Stimulated activated naive B cell treated with anti-CD40 and anti-IgM and Interleukin-4, amounts not matched to agents 10 μg/mL and 1 μg/mL and 100 μg/mL, for 72 hours (primary cell): ENCODE measurements at regions not wholly inside any gene's neighbourhood (a gene's known extent, or its start where the extent isn't known, plus 50 kb on each side); places are given as distances from the start of the nearest gene placed in this dataset.
A peak's percentile ranks its signal among the peaks of the same experiment; 100 is the strongest.

Source experiments
- ATAC-seq, 2 donors: fragments of 150-1000 bp; cut with Tn5 transposase; replicated peaks; 2 replicates each; pipeline ENCODE4 v1.10.0; 2021; ENCODE audit warnings: moderate library complexity in 1 of 2
- DNase-seq: peaks from one replicate; pipeline ENCODE4 v3.0.0; 2021
- H3K27ac Mint-ChIP-seq: one replicate; pipeline ENCODE4 v1.8.0; 2022; ENCODE audit warnings: mild to moderate bottlenecking, mixed read lengths
- H3K27me3 Mint-ChIP-seq, 2 donors: one replicate each; pipeline ENCODE4 v1.8.0; 2022; ENCODE audit warnings: mixed read lengths in 2 of 2
- H3K36me3 Mint-ChIP-seq, 2 donors: one replicate each; pipeline ENCODE4 v1.8.0; 2022; ENCODE audit warnings: mixed read lengths in 2 of 2, mild to moderate bottlenecking in 1 of 2
- H3K4me1 Mint-ChIP-seq, 2 donors: one replicate each; pipeline ENCODE4 v1.8.0; 2022; ENCODE audit warnings: mixed read lengths in 2 of 2, mild to moderate bottlenecking in 1 of 2
- H3K4me3 Mint-ChIP-seq, 2 donors: one replicate each; pipeline ENCODE4 v1.8.0; 2022; ENCODE audit warnings: mild to moderate bottlenecking in 2 of 2, mixed read lengths in 2 of 2, moderate library complexity in 1 of 2
- H3K9me3 Mint-ChIP-seq, 2 donors: one replicate each; pipeline ENCODE4 v1.8.0; 2022; ENCODE audit warnings: mixed read lengths in 2 of 2, mild to moderate bottlenecking in 1 of 2

DNA sequence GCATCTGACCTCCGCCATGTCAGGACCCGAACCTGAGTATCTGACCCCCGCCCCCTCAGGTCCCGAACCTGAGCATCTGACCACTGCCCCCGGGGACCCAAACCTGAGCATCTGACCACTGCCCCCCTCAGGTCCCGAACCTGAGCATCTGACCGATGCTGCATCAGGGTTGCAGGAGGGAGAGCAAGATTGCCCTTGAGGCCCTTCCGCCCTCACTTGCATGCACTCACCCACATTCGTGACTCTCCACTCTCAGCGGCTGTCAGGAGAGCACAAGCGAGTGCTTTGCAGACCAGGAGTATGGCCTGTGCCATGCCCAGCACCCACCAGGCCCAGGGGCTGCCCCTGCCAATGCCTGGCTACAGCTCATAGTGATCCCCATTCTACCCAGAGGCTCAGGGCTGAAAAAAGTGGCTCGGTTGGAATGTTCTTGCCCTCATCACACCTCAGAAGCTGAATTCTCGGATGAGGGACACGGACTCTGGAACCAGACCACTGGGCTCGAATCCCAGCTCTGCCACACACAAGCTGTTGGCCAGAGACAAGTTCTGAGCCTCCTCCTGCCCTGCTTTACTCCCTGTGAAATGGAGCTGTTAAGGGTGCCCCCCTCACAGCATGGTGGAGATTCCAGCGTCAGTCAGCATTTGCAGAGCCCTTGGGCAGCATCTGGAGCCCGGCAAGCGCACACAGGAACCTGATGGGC lies 82.1 kb downstream of the DLL1 start:
- Mint-ChIP-seq H3K36me3 (no peaks in the 10 kb centered on the region), H3K27ac (no peak overlapping the region)

DNA sequence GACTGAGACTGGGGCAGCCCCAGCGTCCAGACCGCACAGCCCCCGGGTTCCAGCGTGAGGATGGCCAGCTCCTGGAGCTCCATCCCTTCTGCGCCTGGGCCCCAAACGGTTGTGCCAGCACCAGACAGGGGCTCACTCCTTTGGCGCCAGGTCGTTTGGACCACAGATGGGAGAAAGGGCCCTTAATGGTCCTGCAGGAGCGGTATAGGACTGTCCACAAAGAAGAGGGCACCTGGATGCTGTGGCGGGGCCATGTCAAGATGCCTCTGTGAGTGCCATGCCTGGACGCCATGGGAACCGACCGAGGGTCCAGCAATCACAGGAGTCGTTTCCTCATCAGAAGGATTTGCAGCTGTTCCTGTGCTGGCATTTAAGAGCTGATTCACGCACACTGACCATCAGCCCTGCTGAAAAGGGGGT lies 82.7 kb downstream of the DLL1 start:
- DNase-seq (no peak), ATAC-seq (no peak)
- Mint-ChIP-seq H3K4me3 (no peak overlapping the region), H3K27me3 (peaks cover 4 to 11% of the 10 kb centered on the region in 2 donors), H3K9me3 (peaks cover 8 to 11% of the 10 kb centered on the region in 2 donors), H3K36me3 (no peaks in the 10 kb centered on the region), H3K4me1 (no peaks in the 10 kb centered on the region), H3K27ac (no peak overlapping the region)

More for the DNA sequence above, 82.1 kb downstream of the DLL1 start:
- H3K4me3 Mint-ChIP-seq = no peak overlapping the region
- H3K9me3 Mint-ChIP-seq = peaks cover 6 to 7% of the 10 kb centered on the region in 2 donors
- H3K4me1 Mint-ChIP-seq = no peaks in the 10 kb centered on the region
- DNase-seq (no peak), ATAC-seq (no peak)
- H3K27me3 Mint-ChIP-seq = peaks cover 4 to 11% of the 10 kb centered on the region in 2 donors

GRCh38 chr6:170207586-170208181 lies 83.2 kb downstream of the DLL1 start:
- Mint-ChIP-seq H3K36me3 (no peaks in the 10 kb centered on the region), H3K27me3 (peaks cover 4 to 8% of the 10 kb centered on the region in 2 donors), H3K9me3 (peaks cover 13 to 16% of the 10 kb centered on the region in 2 donors), H3K4me1 (no peaks in the 10 kb centered on the region), H3K4me3 (no peak overlapping the region), H3K27ac (no peak overlapping the region)
- DNase-seq (no peak), ATAC-seq (no peak)

GRCh38 chr6:170206851-170207431 lies 83.9 kb downstream of the DLL1 start:
- no peak overlapping the region for H3K4me3 Mint-ChIP-seq
- peaks cover 13 to 21% of the 10 kb centered on the region in 2 donors for H3K9me3 Mint-ChIP-seq
- peaks cover 4 to 5% of the 10 kb centered on the region in 2 donors for H3K27me3 Mint-ChIP-seq
- DNase-seq = no peak
- ATAC-seq = no peak
- H3K27ac Mint-ChIP-seq = no peak overlapping the region
- H3K4me1 Mint-ChIP-seq = no peaks in the 10 kb centered on the region
- peaks cover 0 to 4% of the 10 kb centered on the region in 2 donors for H3K36me3 Mint-ChIP-seq

DNA sequence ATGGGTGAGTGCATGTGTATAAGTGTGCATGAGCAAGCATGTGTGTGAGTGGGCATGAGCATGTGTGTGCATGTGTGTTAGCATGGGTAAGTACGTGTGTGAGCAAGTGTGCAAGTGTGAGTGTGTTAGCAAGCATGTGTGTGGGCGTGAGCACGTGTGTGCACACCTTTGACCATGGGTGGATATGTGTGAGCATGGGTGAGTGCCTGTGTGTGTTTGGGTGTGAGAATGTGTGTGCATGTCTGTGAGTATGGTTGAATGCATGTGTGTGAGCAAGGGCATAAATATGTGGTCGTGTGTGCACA lies 84.6 kb downstream of the DLL1 start:
- H3K4me3 Mint-ChIP-seq = no peak overlapping the region
- no peak for ATAC-seq
- peaks cover 0 to 4% of the 10 kb centered on the region in 2 donors for H3K36me3 Mint-ChIP-seq
- H3K27ac Mint-ChIP-seq = no peak overlapping the region
- H3K4me1 Mint-ChIP-seq = no peaks in the 10 kb centered on the region
- H3K27me3 Mint-ChIP-seq = peaks cover 2 to 4% of the 10 kb centered on the region in 2 donors
- peaks cover 13 to 21% of the 10 kb centered on the region in 2 donors for H3K9me3 Mint-ChIP-seq
- no peak for DNase-seq

DNA sequence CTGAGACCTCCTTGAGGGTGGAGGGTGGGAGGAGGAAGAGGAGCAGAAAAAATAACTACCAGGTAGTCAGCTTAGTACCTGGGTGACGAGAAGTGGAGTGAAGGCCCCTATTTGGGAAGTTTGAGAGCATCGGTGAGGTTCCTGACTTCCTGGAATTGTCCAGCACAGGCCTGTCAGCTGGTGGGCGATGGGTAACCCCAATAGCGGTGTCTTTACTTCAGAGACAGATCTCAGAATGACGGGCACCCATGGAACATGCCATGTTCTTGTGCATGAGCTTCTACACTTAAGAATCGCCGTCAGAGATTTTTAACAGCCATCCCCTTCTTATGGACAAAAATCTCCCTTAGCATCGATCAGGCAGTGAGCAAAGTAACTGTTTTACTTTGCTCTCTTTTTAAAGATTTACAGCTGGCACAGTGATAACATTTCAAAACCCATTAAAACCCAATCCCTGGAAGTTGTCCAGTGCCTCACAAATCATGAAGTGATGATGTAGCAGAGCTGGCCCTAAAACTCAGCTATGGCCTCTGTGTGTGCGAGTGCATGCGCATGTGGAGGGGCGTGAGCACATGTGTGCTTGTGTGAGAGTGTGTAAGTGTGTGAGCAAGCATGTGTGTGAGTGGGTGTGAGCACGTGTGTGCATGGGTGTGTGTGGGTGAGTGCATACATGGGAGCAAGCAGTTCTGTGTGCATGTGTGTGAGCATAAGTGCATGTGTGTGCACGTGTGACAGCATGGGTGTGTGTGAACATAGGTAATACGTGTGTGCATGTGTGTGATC lies 85.2 kb downstream of the DLL1 start:
- Mint-ChIP-seq H3K9me3 (peaks cover 13 to 21% of the 10 kb centered on the region in 2 donors), H3K27me3 (peaks cover under 1 to 4% of the 10 kb centered on the region in 2 donors), H3K27ac (no peak overlapping the region), H3K4me3 (no peak overlapping the region), H3K36me3 (peaks cover 0 to 4% of the 10 kb centered on the region in 2 donors), H3K4me1 (no peaks in the 10 kb centered on the region)
- no peak for ATAC-seq
- no peak for DNase-seq

DNA sequence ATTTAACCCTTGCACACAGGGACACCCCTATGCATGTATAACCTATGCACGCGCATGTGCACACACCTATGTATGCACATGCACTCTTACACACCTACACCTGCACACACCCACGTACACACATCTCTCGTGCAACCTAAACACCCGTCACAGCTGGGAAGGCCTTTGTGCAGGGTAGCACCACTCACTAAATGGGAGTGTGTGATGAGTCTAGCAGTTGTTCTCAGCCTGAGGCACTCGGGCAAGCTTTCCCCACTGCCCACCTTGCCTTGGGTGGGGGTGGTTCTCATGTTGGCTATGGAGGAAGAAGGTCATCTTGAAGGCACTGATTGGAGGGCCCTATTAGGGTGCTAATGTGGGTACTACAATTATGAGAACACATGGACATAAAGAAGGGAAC lies 85.8 kb downstream of the DLL1 start:
- H3K9me3 Mint-ChIP-seq = peaks cover 13 to 21% of the 10 kb centered on the region in 2 donors
- DNase-seq (no peak), ATAC-seq (no peak)
- H3K27ac Mint-ChIP-seq = no peak overlapping the region
- H3K4me3 Mint-ChIP-seq = no peak overlapping the region
- peaks cover 0 to 4% of the 10 kb centered on the region in 2 donors for H3K36me3 Mint-ChIP-seq
- H3K4me1 Mint-ChIP-seq = no peaks in the 10 kb centered on the region
- peaks cover 4 to 6% of the 10 kb centered on the region in 2 donors for H3K27me3 Mint-ChIP-seq

DNA sequence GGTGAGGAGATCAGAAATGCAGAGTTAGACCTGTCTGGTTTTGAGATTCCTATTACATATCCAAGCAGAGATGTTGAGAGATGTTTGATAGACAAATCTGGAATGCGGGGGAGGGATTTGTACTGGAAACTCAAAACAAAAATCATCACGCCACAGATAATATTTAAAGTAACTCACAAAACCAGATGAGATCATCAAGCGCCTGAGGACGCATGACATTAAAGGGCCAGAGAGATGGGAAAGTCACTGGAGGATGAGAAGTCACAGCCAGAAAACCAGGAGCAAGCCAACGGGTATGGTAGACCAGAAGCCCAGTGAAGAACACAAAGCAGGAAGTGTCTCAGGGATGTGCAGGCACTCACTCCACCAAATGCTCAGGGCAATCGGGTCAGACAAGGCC lies 87.7 kb downstream of the DLL1 start:
- ATAC-seq (no peak), DNase-seq (no peak)
- Mint-ChIP-seq H3K9me3 (peaks cover 13 to 21% of the 10 kb centered on the region in 2 donors), H3K4me3 (no peak overlapping the region), H3K4me1 (peaks cover 4 to 8% of the 10 kb centered on the region in 2 donors), H3K27me3 (peaks cover 10 to 11% of the 10 kb centered on the region in 2 donors), H3K27ac (no peak overlapping the region), H3K36me3 (peaks cover 0 to 4% of the 10 kb centered on the region in 2 donors)

DNA sequence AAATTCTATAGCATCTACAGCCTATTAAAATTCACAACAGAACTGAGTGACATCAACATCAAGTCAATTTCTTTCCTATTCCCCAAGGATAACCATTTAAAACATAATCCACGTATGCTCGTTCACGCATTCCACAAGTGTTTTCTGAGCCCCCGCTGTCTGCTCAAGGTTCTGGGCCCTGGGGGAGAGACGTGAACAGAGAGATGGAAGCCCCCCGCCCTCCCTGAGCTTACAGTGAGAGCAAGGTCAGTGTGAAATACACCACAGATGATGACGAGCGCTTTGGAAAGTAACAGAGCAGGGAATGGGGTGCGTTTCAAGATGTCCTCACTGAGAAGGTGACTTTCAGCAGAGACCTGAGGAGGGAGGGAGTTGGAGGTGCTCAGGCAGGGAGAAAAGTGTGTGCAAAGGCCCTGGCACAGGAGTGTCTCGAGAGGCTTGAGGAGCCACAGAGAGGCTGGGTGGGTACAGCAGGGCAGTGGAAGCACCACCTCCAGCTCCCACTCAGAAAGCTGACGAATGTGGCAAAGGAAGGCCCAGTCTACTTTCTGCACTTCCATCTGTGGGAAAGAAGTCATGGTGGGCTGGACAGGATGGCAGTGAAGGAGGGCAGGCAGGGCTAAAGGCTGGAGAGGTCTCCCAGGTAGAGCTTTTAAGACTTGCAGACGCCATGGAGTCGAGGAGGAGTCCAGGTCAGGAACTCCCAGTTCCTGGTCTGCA lies 88.3 kb downstream of the DLL1 start:
- no peak overlapping the region for H3K4me3 Mint-ChIP-seq
- peaks cover 10 to 14% of the 10 kb centered on the region in 2 donors for H3K27me3 Mint-ChIP-seq
- H3K27ac Mint-ChIP-seq = no peak overlapping the region
- H3K9me3 Mint-ChIP-seq = peaks cover 13 to 21% of the 10 kb centered on the region in 2 donors
- H3K4me1 Mint-ChIP-seq = peaks cover 6 to 12% of the 10 kb centered on the region in 2 donors
- ATAC-seq (no peak), DNase-seq (no peak)
- H3K36me3 Mint-ChIP-seq = peaks cover 0 to 4% of the 10 kb centered on the region in 2 donors

- no peak for ATAC-seq
- peaks cover 14 to 24% of the 10 kb centered on the region in 2 donors for H3K9me3 Mint-ChIP-seq
- H3K4me1 Mint-ChIP-seq = peaks cover 6 to 12% of the 10 kb centered on the region in 2 donors
- H3K27me3 Mint-ChIP-seq = peaks cover 15 to 22% of the 10 kb centered on the region in 2 donors
- H3K36me3 Mint-ChIP-seq = peaks cover 0 to 4% of the 10 kb centered on the region in 2 donors
- no peak overlapping the region for H3K27ac Mint-ChIP-seq
- H3K4me3 Mint-ChIP-seq = no peak overlapping the region
- DNase-seq = no peak
Observed at GRCh38 chr6:170201361-170201760, 89.5 kb downstream of the DLL1 start.

DNA sequence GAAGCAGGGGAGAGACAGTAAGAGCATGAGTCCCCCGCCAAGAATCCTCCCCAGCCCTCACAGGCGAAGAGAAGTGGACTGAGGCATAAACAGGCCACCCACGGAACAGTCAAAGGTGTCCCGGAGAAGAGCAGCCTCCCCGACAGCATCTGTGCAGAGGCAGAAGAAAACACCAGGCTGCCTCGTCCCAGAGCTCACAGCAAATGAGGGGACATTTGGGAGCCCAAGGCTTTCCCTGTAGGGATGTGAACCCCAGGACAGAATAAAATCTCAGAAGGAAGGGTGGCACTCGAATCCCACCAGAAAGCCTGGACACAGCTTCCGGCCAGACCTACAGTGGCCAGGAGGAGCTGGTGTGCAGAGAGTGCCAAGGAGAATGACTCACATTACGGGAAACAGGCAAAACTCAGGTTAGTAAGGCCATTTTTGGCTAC lies 90.4 kb downstream of the DLL1 start:
- Mint-ChIP-seq H3K9me3 (peaks cover 19 to 25% of the 10 kb centered on the region in 2 donors), H3K27ac (no peak overlapping the region), H3K4me1 (peaks cover 6 to 12% of the 10 kb centered on the region in 2 donors), H3K4me3 (no peak overlapping the region), H3K36me3 (peaks cover 0 to 10% of the 10 kb centered on the region in 2 donors), H3K27me3 (peaks cover 22 to 23% of the 10 kb centered on the region in 2 donors)
- ATAC-seq (no peak), DNase-seq (no peak)

GRCh38 chr6:170199716-170200115 lies 91.2 kb downstream of the DLL1 start:
- Mint-ChIP-seq H3K27ac (no peak overlapping the region), H3K27me3 (peaks cover 23 to 27% of the 10 kb centered on the region in 2 donors), H3K9me3 (peaks cover 23 to 32% of the 10 kb centered on the region in 2 donors), H3K4me3 (no peak overlapping the region), H3K36me3 (peaks cover 0 to 15% of the 10 kb centered on the region in 2 donors), H3K4me1 (peaks cover 6 to 12% of the 10 kb centered on the region in 2 donors)
- no peak for DNase-seq
- no peak for ATAC-seq

- DNase-seq (no peak), ATAC-seq (peak; percentile 36 to 60)
- H3K27ac Mint-ChIP-seq = no peak overlapping the region
- H3K4me3 Mint-ChIP-seq = no peak overlapping the region
- peaks cover 0 to 23% of the 10 kb centered on the region in 2 donors for H3K36me3 Mint-ChIP-seq
- peaks cover 23 to 27% of the 10 kb centered on the region in 2 donors for H3K27me3 Mint-ChIP-seq
- peaks cover 6 to 12% of the 10 kb centered on the region in 2 donors for H3K4me1 Mint-ChIP-seq
- H3K9me3 Mint-ChIP-seq = peaks cover 27 to 38% of the 10 kb centered on the region in 2 donors
Observed at GRCh38 chr6:170198298-170198697, 92.6 kb downstream of the DLL1 start.
